Stimulated activated naive B cell treated with anti-CD40 and anti-IgM and Interleukin-4, amounts not matched to agents 10 μg/mL and 1 μg/mL and 100 μg/mL, for 72 hours (primary cell): ENCODE measurements at regions not wholly inside any gene's neighbourhood (a gene's known extent, or its start where the extent isn't known, plus 50 kb on each side); places are given as distances from the start of the nearest gene placed in this dataset.
"Not testable (repeated sequence)": the region's sequence is repeated elsewhere in the genome, so short reads cannot be mapped to it uniquely, and the experiment has no call there.

Source experiments
- ATAC-seq, 2 donors: fragments of 150-1000 bp; cut with Tn5 transposase; replicated peaks; 2 replicates each; pipeline ENCODE4 v1.10.0; 2021; ENCODE audit warnings: moderate library complexity in 1 of 2
- DNase-seq: peaks from one replicate; pipeline ENCODE4 v3.0.0; 2021
- H3K27ac Mint-ChIP-seq: one replicate; pipeline ENCODE4 v1.8.0; 2022; ENCODE audit warnings: mild to moderate bottlenecking, mixed read lengths
- H3K27me3 Mint-ChIP-seq, 2 donors: one replicate each; pipeline ENCODE4 v1.8.0; 2022; ENCODE audit warnings: mixed read lengths in 2 of 2
- H3K36me3 Mint-ChIP-seq, 2 donors: one replicate each; pipeline ENCODE4 v1.8.0; 2022; ENCODE audit warnings: mixed read lengths in 2 of 2, mild to moderate bottlenecking in 1 of 2
- H3K4me1 Mint-ChIP-seq, 2 donors: one replicate each; pipeline ENCODE4 v1.8.0; 2022; ENCODE audit warnings: mixed read lengths in 2 of 2, mild to moderate bottlenecking in 1 of 2
- H3K4me3 Mint-ChIP-seq, 2 donors: one replicate each; pipeline ENCODE4 v1.8.0; 2022; ENCODE audit warnings: mild to moderate bottlenecking in 2 of 2, mixed read lengths in 2 of 2, moderate library complexity in 1 of 2
- H3K9me3 Mint-ChIP-seq, 2 donors: one replicate each; pipeline ENCODE4 v1.8.0; 2022; ENCODE audit warnings: mixed read lengths in 2 of 2, mild to moderate bottlenecking in 1 of 2

DNA sequence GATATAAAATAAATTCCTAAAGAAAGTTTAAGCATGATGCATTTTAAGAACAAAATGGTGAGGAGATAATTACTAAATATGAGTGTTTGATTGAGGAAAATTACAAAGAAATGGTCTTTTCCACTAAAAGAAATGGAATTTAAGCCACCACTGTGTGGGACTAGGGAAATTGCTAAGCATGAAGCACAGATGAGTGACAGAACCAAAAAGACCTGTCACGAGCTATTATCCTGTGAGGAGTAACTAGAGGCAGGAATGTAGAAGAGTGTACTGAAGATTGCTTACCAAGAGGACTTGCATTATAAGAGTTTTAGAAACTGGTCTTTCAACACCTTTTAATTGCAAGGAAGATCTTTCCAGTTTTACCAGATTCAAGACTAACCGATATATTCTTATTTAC is 193.6 kb upstream of the PRR16 start:
- no peak for DNase-seq
- Mint-ChIP-seq H3K4me1 (no peaks in the 10 kb centered on the region), H3K9me3 (peaks cover 0 to 5% of the 10 kb centered on the region in 2 donors), H3K27me3 (no peaks in the 10 kb centered on the region), H3K36me3 (no peaks in the 10 kb centered on the region), H3K4me3 (no peak overlapping the region), H3K27ac (no peak overlapping the region)
- ATAC-seq, result no peak

DNA sequence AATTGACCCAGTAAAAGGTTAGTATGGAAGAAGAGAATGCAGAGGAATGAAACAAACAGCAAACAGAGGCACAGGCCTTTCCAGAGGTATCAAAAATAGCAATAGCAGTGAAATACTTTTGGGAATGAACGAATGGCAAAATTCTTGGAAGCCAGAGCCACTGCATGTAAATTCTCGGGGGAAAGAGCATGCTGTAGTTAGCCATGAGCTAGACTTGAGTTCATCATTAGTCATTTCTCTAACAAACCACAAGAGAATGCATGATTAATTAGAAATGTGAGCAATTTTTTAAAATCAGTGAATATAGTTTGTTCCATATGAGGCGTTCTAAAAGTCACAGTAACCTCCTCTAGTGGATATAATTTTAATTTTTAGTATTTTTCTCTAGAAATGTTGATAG is 170.3 kb upstream of the PRR16 start:
- no peak overlapping the region for H3K27ac Mint-ChIP-seq
- no peaks in the 10 kb centered on the region for H3K9me3 Mint-ChIP-seq
- H3K4me3 Mint-ChIP-seq, result no peak overlapping the region
- no peak for ATAC-seq
- H3K36me3 Mint-ChIP-seq, result no peaks in the 10 kb centered on the region
- no peak for DNase-seq
- H3K4me1 Mint-ChIP-seq, result no peaks in the 10 kb centered on the region
- H3K27me3 Mint-ChIP-seq, result no peaks in the 10 kb centered on the region

DNA sequence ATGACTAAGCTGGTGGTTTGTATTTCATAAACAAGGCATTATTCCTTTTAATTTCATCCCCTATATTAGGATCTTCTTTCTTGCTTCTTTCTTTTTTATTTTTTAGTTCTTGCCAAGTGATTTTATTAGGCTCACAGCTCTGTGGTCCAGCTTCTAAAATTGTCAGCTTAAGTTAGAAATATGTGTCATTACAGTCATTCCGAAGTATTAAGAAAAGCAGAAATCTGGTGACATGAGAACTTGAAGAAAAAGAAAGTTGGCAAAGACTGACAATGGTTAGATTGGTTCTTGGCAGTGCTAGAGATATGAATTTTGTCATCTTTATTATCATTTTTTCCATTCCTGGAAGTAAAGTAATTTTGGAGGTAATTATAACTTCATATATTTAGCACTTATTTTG is 166.5 kb upstream of the PRR16 start:
- no peak for ATAC-seq

DNA sequence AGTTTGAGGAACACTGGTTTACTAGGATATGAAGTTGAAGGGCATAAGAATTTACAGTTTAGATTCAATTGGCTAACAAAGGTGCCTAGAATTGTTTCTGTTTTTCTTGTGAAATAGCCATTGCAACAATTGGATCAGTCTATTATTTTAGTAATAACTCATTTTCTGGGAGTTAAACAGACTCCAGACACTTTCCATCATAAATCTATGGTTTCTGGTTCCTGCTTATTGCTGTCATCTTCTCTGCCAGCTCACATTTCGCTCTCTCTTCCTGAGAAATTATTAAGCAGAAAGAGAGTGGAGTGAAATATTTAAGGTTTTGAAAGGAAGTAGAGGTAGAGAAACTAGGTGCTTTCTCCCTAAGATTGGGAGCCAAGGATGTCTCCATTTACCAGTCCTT is 165.1 kb upstream of the PRR16 start:
- no peak overlapping the region for H3K27ac Mint-ChIP-seq
- ATAC-seq, result no peak
- no peaks in the 10 kb centered on the region for H3K4me1 Mint-ChIP-seq
- no peaks in the 10 kb centered on the region for H3K36me3 Mint-ChIP-seq
- H3K9me3 Mint-ChIP-seq, result peaks cover 0 to 1% of the 10 kb centered on the region in 2 donors
- H3K4me3 Mint-ChIP-seq, result no peak overlapping the region
- no peak for DNase-seq
- no peaks in the 10 kb centered on the region for H3K27me3 Mint-ChIP-seq

More for the DNA sequence above, 166.5 kb upstream of the PRR16 start:
- H3K4me1 Mint-ChIP-seq, result no peaks in the 10 kb centered on the region
- no peaks in the 10 kb centered on the region for H3K27me3 Mint-ChIP-seq
- H3K4me3 Mint-ChIP-seq, result no peak overlapping the region
- H3K36me3 Mint-ChIP-seq, result no peaks in the 10 kb centered on the region
- DNase-seq, result no peak
- no peak overlapping the region for H3K27ac Mint-ChIP-seq
- no peaks in the 10 kb centered on the region for H3K9me3 Mint-ChIP-seq

DNA sequence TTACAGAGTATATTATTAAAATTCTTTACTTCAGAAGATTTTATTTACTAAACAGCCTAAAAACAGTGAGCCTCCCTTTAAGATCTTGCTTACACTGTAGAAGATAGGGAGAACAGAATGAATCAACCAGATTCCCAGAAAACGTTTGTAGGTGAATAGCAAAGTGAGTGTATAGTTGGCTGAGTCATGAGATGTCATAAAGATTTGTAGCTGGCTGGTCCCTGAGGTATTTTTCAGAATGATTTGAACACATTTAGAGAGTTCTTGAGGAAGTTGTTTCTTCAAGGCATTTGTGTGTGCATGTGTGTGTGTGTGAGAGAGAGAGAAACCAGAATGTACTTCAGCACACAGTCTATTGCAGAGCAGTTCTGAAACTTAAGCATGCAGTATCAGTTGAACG is 159.4 kb upstream of the PRR16 start:
- no peak overlapping the region for H3K27ac Mint-ChIP-seq
- no peak overlapping the region for H3K4me3 Mint-ChIP-seq
- no peaks in the 10 kb centered on the region for H3K4me1 Mint-ChIP-seq
- H3K36me3 Mint-ChIP-seq, result no peaks in the 10 kb centered on the region
- no peaks in the 10 kb centered on the region for H3K27me3 Mint-ChIP-seq
- H3K9me3 Mint-ChIP-seq, result peaks cover 0 to 1% of the 10 kb centered on the region in 2 donors
- no peak for DNase-seq
- peak in 1 of 2 donors; percentile 23 for ATAC-seq

DNA sequence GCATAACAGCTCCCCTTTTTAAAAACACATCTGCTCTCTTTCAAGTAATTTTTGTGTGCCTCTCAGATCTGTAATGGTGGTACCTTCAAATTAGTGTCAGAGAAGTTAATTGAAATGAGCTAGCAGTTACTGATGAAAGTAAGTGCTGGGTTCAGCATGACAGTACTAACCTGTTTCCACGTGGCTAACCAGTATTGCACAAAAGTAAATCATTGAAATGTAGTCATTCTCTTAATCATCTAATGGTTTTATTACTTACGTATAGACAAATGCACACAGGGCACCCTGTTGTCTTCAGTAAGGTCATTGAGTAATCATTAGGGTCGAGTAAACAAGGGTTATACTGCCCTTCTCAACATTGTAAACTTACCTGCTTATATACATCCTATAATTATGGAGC is 157.8 kb upstream of the PRR16 start:
- DNase-seq, result no peak
- H3K27ac Mint-ChIP-seq, result no peak overlapping the region
- no peaks in the 10 kb centered on the region for H3K4me1 Mint-ChIP-seq
- no peak for ATAC-seq
- peaks cover 0 to 1% of the 10 kb centered on the region in 2 donors for H3K9me3 Mint-ChIP-seq
- H3K4me3 Mint-ChIP-seq, result no peak overlapping the region
- H3K27me3 Mint-ChIP-seq, result no peaks in the 10 kb centered on the region
- no peaks in the 10 kb centered on the region for H3K36me3 Mint-ChIP-seq

DNA sequence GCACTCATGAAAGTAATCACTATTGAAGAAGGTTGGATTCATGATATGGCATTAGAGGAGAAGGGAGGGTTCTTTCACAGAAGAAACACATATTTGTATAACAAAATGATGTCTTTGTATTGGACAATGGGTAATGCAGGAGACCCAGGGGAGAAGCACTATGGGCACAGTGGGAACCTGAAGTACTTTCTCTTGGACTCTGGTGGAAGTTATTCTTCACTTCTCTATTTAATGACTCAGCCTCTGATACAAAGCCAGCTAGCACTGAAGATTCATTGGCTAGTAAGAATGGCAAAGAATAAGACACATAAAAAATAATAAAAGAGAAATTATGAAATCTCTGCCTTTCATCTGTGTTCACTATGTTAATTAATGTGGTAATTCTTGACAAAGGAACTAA is 149.9 kb upstream of the PRR16 start:
- ATAC-seq, result no peak
- DNase-seq, result no peak

DNA sequence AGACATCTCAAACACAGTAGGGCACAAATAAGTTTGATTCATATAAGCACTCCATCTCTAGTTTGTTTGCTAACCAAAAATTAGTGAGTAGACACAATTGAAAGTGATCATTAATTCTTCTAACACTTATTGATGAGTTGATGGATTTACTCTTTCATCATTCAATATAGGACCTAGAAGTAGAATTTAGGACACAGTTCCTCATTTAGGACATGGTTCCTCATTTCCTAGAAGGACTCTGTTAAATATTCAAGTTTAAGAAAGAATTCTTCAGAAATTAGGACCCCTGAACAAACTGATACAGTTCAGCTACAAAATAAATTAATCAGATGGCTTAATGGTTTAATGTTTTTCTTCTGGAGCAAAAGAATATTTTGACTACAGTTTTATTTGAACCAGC is 143.5 kb upstream of the PRR16 start:
- H3K4me3 Mint-ChIP-seq, result no peak overlapping the region
- ATAC-seq (no peak), DNase-seq (no peak)
- H3K27ac Mint-ChIP-seq, result no peak overlapping the region
- no peaks in the 10 kb centered on the region for H3K4me1 Mint-ChIP-seq
- no peaks in the 10 kb centered on the region for H3K27me3 Mint-ChIP-seq
- no peaks in the 10 kb centered on the region for H3K36me3 Mint-ChIP-seq
- H3K9me3 Mint-ChIP-seq, result peaks cover 3 to 11% of the 10 kb centered on the region in 2 donors

More for the DNA sequence above, 149.9 kb upstream of the PRR16 start:
- no peaks in the 10 kb centered on the region for H3K36me3 Mint-ChIP-seq
- no peaks in the 10 kb centered on the region for H3K27me3 Mint-ChIP-seq
- no peaks in the 10 kb centered on the region for H3K4me1 Mint-ChIP-seq
- H3K9me3 Mint-ChIP-seq, result peaks cover 3 to 11% of the 10 kb centered on the region in 2 donors
- H3K4me3 Mint-ChIP-seq, result no peak overlapping the region
- H3K27ac Mint-ChIP-seq, result no peak overlapping the region

DNA sequence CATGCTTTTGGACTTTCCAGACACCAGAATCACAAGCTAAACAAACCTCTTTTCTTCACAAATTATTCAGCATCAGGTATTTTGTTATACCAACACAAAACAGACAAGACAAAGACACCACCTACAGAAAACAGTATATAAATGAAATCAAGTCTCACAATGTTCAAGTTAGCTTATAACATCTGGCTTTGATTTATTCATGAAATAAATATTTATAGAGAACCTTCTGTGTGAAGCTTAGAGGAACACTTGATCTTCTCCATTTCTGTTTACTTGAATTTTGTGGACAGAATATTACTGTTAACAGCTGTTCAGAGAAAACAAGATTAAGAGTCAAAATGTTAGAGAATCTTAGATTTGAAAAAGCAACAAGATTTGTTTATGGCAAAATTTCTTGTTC is 137.4 kb upstream of the PRR16 start:
- no peak overlapping the region for H3K4me3 Mint-ChIP-seq
- ATAC-seq, result no peak
- peaks cover 10 to 11% of the 10 kb centered on the region in 2 donors for H3K9me3 Mint-ChIP-seq
- DNase-seq, result no peak
- no peaks in the 10 kb centered on the region for H3K4me1 Mint-ChIP-seq
- H3K36me3 Mint-ChIP-seq, result no peaks in the 10 kb centered on the region
- no peaks in the 10 kb centered on the region for H3K27me3 Mint-ChIP-seq
- H3K27ac Mint-ChIP-seq, result no peak overlapping the region

DNA sequence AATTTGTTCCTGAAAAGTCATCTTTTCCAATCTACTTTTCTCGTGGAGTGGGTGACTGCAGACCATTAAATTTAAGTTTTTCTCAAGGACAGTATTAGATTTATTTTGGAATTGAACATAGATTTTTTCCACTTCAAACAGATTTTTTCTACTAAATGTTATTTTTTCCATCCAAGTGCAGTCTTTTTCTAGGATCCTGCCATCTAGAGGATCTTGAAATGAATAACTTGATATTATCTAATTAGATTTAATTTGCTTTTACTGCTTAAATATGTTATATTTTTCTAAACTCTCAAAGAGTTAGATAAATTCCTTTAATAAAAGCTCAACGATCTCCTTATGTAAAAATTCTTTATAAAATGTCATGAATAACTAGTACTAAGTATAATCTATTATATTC is 136.9 kb upstream of the PRR16 start:
- no peaks in the 10 kb centered on the region for H3K27me3 Mint-ChIP-seq
- no peak overlapping the region for H3K4me3 Mint-ChIP-seq
- DNase-seq (no peak), ATAC-seq (no peak)
- peaks cover 10 to 11% of the 10 kb centered on the region in 2 donors for H3K9me3 Mint-ChIP-seq
- H3K27ac Mint-ChIP-seq, result no peak overlapping the region
- no peaks in the 10 kb centered on the region for H3K4me1 Mint-ChIP-seq
- no peaks in the 10 kb centered on the region for H3K36me3 Mint-ChIP-seq

DNA sequence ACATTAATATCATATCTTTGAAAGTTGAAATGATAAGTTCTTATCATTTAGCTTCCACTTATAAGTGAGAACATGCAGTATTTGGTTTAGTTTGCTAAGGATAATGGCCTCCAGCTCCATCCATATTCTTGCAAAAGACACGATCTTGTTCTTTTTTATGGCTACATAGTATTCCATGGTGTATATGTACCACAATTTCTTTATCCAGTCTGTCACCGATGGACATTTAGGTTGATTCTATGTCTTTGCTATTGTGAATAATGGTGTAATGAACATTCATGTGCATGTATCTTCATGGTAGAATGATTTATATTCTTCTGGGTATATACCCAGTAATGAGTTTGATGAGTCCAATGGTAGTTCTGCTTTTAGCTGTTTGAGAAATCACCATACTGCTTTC is 135.0 kb upstream of the PRR16 start:
- Mint-ChIP-seq H3K27ac (no peak overlapping the region), H3K4me3 (no peak overlapping the region), H3K27me3 (no peaks in the 10 kb centered on the region), H3K36me3 (no peaks in the 10 kb centered on the region), H3K9me3 (peaks cover 10 to 11% of the 10 kb centered on the region in 2 donors), H3K4me1 (no peaks in the 10 kb centered on the region)
- ATAC-seq, result no peak
- no peak for DNase-seq

DNA sequence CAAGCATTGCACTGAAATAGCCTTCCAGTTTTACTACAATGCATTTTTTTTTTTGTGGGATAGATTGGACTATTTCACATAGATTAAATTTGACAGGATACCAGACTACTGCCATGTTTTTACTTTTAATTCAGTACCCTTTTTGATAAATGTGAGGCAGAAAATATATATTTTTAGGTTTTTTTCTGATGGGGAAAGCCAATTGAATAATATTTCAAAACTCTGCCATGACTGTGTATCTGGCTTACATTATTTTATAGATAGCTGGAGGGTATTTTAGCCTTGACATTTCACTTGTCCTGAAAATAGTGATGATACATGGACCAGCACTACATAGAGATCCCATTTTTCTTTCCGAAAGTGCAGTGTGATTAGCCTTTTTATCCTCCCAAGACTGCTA is 133.5 kb upstream of the PRR16 start:
- H3K27me3 Mint-ChIP-seq, result no peaks in the 10 kb centered on the region
- DNase-seq (no peak), ATAC-seq (no peak)
- H3K4me3 Mint-ChIP-seq, result no peak overlapping the region
- H3K27ac Mint-ChIP-seq, result no peak overlapping the region
- H3K4me1 Mint-ChIP-seq, result no peaks in the 10 kb centered on the region
- no peaks in the 10 kb centered on the region for H3K36me3 Mint-ChIP-seq
- peaks cover 6 to 9% of the 10 kb centered on the region in 2 donors for H3K9me3 Mint-ChIP-seq

DNA sequence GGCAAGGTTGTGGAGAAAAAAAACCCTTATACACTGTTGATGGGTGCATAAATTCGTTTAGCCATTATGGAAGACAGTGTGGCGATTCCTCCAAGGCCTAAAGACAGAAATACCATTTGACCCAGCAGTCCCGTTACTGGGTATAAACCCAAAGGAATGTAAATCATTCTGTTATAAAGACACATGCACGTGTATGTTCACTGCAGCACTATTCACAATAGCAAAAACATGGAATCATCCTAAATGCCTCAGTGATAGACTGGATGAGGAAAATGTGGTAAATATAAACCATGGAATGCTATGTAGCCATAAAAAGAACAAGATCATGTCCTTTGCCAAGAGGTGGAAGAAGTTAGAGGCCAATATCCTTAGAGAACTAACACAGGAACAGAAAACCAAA is 119.9 kb upstream of the PRR16 start:
- Mint-ChIP-seq H3K27me3 (no peaks in the 10 kb centered on the region), H3K4me1 (no peaks in the 10 kb centered on the region), H3K4me3 (no peak overlapping the region), H3K27ac (no peak overlapping the region), H3K9me3 (no peaks in the 10 kb centered on the region), H3K36me3 (no peaks in the 10 kb centered on the region)
- DNase-seq (no peak), ATAC-seq (no peak)

DNA sequence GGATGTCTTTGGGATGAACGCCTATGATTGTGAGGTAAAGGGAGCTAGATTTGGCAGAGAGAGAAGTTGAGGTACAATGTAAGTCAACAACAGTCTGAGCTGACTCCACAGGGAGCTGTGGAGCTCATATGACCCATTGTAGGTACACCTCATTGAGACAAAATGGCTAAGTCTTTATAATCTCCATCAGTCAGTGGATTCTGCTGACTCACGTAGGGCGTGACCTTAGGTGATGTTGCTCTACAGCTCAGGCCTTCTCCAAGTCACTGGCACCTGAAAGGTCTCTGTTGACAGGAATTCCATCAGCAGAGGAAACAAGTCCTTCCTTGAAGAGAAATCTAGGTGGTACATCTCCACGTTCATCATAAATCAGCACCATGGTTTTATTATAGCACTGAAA is 118.2 kb upstream of the PRR16 start:
- ATAC-seq, result no peak

DNA sequence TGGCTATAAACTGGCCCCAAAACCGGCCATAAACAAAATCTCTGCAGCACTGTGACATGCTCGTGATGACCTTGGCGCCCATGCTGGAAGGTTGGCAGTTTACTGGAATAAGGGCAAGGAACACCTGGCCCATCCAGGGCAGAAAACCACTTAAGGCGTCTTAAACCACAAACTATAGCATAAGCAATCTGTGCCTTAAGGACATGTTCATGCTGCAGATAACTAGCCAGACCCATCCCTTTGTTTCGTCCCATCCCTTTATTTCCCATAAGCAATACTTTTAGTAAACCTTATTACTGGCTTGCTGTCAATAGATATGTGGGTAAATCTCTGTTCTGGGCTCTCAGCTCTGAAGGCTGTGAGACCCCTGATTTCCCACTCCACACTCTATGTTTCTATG is 113.0 kb upstream of the PRR16 start:
- H3K27me3 Mint-ChIP-seq, H3K36me3 Mint-ChIP-seq, DNase-seq, H3K27ac Mint-ChIP-seq, ATAC-seq, H3K4me1 Mint-ChIP-seq, H3K9me3 Mint-ChIP-seq, H3K4me3 Mint-ChIP-seq: not testable (repeated sequence)

More for the DNA sequence above, 118.2 kb upstream of the PRR16 start:
- no peak overlapping the region for H3K27ac Mint-ChIP-seq
- peaks cover 4% of the 10 kb centered on the region in 2 donors for H3K9me3 Mint-ChIP-seq
- no peaks in the 10 kb centered on the region for H3K4me1 Mint-ChIP-seq
- no peaks in the 10 kb centered on the region for H3K27me3 Mint-ChIP-seq
- DNase-seq, result no peak
- H3K36me3 Mint-ChIP-seq, result peaks cover 0 to 1% of the 10 kb centered on the region in 2 donors
- no peak overlapping the region for H3K4me3 Mint-ChIP-seq

DNA sequence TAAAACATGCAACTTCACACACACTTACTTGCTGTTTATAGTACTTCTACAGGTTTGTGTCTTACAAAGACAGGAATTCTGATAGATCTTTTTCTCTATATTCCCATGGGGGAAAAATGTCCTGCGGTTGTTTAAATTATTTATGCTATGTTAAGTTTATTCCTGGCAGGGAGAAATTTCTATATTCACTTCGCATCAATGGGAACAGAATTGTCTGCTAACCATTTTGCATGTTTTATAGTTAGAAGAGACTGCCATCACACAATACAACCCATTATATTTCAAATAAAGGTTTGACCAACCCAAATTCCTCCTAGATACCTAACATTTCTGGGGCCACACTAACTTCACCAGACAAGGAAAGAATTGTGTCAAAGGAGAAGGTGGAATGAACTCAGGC is 110.0 kb upstream of the PRR16 start:
- Mint-ChIP-seq H3K27ac (no peak overlapping the region), H3K36me3 (peaks cover 0 to 2% of the 10 kb centered on the region in 2 donors), H3K27me3 (no peaks in the 10 kb centered on the region), H3K4me1 (no peaks in the 10 kb centered on the region), H3K9me3 (peaks cover 5% of the 10 kb centered on the region in 2 donors), H3K4me3 (no peak overlapping the region)
- DNase-seq (no peak), ATAC-seq (no peak)
